ENCODE measurements at regions not wholly inside any gene's neighbourhood (a gene's known extent, or its start where the extent isn't known, plus 50 kb on each side); places are given as distances from the start of the nearest gene placed in this dataset.
A peak's percentile ranks its signal among the peaks of the same experiment; 100 is the strongest.
"Not testable (repeated sequence)": the region's sequence is repeated elsewhere in the genome, so short reads cannot be mapped to it uniquely, and the experiment has no call there.

DNA sequence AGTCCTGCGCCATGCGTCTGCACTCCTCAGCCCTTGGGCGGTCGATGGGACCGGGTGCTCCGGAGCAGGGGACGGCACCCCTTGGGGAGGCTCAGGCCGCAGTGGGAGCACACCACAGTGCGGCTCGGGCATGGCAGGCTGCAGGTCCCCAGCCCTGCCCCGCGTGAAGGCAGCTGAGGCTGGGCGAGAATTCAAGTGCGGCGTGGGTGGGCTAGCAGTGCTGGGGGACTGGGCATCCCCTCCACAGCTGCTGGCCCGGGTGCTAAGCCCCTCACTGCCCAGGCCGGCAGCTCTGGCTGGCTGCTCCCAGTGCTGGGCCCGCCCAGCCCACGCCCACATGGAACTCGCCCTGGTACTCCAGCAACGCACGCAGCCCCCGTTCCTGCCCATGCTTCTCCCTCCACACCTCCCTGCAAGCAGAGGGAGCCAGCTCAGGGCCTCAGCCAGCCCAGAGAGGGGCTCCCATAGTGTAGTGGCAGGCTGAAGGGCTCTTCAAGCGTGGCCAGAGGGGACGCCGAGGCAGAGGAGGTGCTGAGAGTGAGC lies 198.3 kb upstream of the CNTNAP5 start:
- DNase-seq: no peak

DNA sequence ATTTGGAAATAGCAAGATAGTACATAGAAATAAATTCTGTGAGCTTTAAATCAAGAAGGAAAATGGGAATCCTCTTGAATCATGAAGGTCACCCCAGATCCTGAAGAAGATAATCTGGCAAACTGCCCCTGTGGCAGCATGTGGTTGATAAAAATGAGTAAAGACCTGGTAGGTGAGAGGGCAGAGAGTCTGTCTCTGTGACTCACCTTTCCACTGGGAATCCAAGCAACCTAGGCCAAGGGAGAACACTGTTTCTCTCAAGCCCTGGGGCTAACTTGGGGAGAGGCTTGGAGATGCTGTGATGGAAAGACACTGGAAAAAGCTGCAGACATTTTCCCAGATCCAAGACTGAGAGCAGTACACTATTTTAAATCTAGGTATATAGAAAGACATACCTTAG lies 185.8 kb upstream of the CNTNAP5 start:
- no peak for DNase-seq

GRCh38 chr2:123840016-123840415 lies 185.1 kb upstream of the CNTNAP5 start:
- no peak for DNase-seq

DNA sequence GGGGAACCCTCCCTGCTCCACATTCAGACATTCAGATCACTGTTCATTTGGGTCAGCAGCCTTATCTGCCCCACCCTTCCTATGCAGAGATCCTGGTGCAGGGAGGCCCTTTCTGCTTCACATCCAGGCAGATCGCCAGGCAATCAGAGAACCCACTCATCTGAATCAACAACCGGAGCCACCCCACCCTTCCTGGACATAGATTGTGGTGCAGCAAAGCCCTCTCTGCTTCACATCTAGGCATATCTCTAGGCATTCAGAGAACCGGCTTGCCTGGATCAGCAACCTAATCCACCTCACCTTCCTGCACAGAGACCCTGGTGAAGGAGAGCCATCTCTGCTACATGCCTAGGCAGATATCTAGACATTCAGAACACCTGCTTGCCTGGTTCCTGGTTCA lies 184.5 kb upstream of the CNTNAP5 start:
- DNase-seq: no peak

- DNase-seq: no peak
Observed at GRCh38 chr2:123851281-123851680, 173.8 kb upstream of the CNTNAP5 start.

DNA sequence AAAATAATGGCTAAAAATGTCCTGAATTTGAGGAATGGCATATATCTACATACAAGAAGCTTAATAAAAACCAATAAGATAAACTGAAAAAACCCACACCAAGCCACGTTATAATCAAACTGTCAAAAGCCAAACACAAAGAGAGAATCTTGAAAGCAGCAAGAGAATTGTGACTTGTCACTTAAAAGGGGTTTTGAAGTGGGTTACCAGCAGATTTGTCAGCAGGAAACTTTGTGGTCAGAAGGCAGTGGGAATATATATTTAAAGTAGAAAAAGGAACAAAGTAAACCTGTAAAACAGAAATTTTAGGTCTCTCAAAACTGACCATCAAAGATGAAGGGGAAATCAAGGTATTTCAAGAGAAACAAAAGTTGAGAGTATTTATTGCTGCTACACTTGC lies 171.9 kb upstream of the CNTNAP5 start:
- no peak for DNase-seq

DNA sequence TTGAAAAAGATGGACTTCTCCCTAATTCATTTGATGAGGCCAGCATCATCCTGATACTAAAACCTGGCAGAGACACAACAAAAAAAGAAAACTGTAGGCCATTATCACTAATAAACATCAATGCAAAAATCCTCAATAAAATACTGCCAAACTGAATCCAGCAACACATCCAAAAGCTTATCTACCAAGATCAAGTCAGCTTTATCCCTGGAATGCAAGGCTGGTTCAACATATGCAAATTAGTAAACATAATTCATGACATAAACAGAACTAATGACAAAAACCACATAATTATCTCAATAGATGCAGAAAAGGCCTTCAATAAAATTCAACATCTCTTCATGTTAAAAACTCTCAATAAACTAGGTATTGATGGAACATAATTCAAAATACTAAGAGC lies 166.1 kb upstream of the CNTNAP5 start:
- DNase-seq: not testable (repeated sequence)

GRCh38 chr2:123864416-123864815 lies 160.7 kb upstream of the CNTNAP5 start:
- DNase-seq: peak; percentile 71

- DNase-seq: peak; percentile 16
Observed at GRCh38 chr2:123870206-123870880, 154.7 kb upstream of the CNTNAP5 start.

- no peak for DNase-seq
Observed at GRCh38 chr2:123870881-123871276, 154.2 kb upstream of the CNTNAP5 start.

- no peak for DNase-seq
Observed at GRCh38 chr2:123890148-123890547, 134.9 kb upstream of the CNTNAP5 start.

DNA sequence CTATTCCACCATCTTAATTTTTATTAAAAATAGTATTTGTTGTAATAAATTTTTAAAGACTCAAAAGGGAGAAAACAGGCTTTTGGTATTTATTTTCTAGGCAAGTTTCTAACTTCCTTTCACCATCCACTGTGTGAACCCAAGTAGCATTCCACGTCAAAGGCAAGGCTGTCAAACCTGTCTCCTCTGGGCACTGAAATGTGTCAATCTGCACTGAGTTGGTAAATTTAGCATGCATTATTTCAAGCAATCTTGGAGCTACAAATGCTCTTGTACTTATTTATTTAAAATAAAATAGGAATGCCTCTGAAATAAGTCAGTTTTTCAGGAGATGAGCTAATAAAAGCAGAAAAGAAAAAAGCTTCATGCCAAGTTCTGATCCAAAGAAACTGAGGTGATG lies 130.9 kb upstream of the CNTNAP5 start:
- DNase-seq: no peak

- no peak for DNase-seq
Observed at GRCh38 chr2:123895651-123896050, 129.4 kb upstream of the CNTNAP5 start.

DNA sequence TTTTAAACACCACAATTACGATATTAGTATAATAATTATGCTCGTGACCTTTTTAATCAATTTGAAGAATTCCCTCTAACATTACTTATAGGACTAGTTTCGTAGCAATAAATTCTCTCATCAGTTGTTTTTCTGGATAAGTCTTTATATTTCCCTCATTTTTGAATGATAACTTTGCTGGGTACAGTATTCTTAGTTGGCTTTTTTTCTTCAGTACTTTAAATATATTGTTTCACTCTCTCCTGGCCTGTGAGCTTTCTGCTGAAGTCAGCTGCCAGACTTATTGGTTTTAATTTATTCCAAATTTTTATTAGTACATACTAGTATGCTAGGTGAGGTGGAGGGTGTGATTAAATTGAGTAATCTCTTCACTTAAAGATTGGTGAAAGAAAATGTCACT lies 123.8 kb upstream of the CNTNAP5 start:
- DNase-seq: no peak

GRCh38 chr2:123906361-123906760 lies 118.7 kb upstream of the CNTNAP5 start:
- DNase-seq: no peak

DNA sequence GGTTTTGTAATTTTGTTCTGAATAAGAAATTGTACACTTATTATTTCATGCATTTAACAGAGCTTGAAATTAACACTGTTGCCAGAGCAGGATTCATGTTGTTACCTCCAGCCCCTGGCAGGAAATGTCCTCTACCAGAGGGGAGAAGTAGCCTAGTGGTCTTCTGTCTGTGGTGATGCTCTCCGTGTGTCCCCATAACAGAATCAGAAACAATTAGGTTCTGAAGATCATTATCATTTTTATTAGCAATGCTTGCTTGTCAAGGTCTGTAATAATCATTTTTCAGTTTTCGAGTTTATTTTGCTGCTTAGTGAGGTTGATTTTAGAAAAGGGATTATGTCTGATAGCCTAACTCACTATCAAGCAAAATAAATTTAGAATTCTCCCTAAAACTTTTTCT lies 116.6 kb upstream of the CNTNAP5 start:
- no peak for DNase-seq

DNA sequence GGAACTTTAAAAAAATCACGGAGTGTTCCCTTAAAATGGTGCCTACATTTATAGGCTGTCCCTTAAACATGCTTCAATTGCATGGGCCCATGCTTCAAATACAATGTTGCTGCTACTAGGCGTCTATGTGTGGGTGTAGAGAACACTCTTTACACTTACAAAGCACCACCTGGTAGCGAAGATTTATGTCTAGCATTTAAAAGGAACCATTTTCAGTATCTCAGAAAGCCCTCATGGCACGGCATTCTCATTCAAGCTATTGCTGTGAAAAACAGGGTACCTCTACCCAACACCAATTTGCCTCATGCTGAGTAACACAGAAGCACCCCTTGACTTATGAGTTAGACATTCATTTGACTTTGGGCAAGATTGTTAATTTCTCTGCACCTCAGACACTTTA lies 112.9 kb upstream of the CNTNAP5 start:
- no peak for DNase-seq

GRCh38 chr2:123913143-123913735 lies 111.8 kb upstream of the CNTNAP5 start:
- DNase-seq: no peak

DNA sequence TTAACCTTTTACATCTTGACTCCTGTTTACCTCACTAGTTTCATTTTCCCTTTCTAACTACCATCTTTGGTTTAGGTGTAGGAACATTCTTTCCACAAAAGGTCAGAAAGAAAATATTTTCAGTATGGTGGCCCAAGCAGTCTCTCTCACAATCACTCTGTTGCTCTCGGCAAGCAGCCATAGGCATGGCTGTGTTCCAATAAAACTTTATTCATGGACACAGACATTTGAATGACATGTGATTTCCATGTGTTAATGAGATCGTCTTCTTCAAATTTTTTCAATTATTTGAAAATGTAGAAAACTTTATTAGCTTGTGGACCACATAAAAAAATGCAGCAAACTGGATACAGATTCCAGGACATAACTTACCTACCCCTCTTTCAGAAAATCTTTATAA lies 109.7 kb upstream of the CNTNAP5 start:
- DNase-seq: no peak

GRCh38 chr2:123916051-123916450 lies 109.0 kb upstream of the CNTNAP5 start:
- DNase-seq: no peak

- peak; percentile 3 for DNase-seq
Observed at GRCh38 chr2:123916531-123916930, 108.6 kb upstream of the CNTNAP5 start.

- no peak for DNase-seq
Observed at GRCh38 chr2:123917241-123917640, 107.8 kb upstream of the CNTNAP5 start.

DNA sequence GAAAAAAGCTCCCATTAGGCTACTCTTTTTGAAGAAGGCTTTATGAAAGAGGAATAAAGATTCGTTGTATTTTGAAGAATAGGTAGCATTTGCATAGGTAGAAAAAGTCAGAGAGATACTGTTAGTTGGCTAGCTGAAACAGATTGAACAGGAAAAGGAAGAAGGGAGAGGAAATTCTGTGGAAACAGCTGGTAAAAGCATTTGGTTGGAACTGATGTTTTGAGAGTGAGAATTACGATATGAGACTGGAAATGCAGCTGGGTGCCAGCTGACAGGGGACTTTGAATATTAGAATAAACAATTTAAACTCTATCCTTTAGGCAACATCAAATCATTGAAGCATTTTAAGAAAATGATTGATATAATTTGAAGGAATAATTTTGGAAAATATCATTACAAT lies 96.7 kb upstream of the CNTNAP5 start:
- peak; percentile 9 for DNase-seq

DNA sequence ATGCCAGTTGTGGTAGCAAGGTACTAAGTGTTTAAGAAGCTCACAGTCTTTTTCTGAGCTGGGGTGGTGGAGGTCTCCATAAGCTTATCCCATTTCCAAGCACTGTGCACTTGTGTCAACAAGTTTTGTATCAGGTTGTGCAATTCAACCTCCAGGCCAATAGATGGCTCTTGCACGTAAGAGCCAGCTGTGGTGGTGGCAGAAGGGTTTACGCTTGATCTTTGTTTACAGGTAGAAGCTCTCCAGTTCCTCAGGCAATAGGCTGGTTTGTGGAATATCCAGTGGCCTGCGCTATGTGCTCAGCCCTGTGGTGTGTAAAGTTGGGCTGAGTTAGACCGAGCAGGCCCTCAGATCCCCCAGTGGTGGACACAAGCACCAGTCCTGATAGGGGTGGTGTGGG lies 89.7 kb upstream of the CNTNAP5 start:
- DNase-seq: no peak

GRCh38 chr2:123953846-123954245 lies 71.2 kb upstream of the CNTNAP5 start:
- no peak for DNase-seq
